WI38 (cell line): ENCODE measurements at regions not wholly inside any gene's neighbourhood (a gene's known extent, or its start where the extent isn't known, plus 50 kb on each side); places are given as distances from the start of the nearest gene placed in this dataset.

Experiments
- H3K4me3 ChIP-seq: 2 replicates; pipeline ENCODE4 v1.5.1; 2011; ENCODE audit warnings: low read depth, mild to moderate bottlenecking, control low read depth, low read length
- TF ChIP-seq, protein P1 (sequence below): IDR thresholded peaks from 2 replicates; pipeline ENCODE4 v1.5.1; 2012; ENCODE audit warnings: low read depth, mild to moderate bottlenecking, control low read depth, low read length

DNA sequence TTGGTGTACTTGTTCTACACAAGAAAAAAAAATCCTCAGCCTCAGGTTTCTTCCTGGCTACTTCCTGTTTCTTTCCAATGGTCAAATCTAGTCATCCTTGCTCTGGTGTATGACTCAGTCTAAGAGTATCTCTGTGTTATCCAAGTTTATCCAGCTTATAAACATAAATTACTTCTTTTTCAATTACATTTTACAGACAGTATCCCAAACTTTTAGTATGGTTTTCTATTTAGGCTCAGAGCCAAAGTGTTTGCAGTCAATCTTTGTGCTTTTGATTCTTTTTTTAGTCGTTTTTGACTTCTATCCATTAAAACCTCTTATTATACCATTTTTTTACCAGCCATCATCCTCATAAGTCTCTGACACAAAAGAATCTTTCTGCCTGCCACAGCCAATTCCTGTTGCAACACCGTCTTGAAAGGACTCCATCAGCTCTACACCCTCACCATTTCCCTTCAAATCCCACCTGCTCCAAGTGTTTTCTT, 294.6 kb downstream of the PTEN start:
- H3K4me3 ChIP-seq, result no peak overlapping the region
- TF ChIP-seq, protein P1, sequence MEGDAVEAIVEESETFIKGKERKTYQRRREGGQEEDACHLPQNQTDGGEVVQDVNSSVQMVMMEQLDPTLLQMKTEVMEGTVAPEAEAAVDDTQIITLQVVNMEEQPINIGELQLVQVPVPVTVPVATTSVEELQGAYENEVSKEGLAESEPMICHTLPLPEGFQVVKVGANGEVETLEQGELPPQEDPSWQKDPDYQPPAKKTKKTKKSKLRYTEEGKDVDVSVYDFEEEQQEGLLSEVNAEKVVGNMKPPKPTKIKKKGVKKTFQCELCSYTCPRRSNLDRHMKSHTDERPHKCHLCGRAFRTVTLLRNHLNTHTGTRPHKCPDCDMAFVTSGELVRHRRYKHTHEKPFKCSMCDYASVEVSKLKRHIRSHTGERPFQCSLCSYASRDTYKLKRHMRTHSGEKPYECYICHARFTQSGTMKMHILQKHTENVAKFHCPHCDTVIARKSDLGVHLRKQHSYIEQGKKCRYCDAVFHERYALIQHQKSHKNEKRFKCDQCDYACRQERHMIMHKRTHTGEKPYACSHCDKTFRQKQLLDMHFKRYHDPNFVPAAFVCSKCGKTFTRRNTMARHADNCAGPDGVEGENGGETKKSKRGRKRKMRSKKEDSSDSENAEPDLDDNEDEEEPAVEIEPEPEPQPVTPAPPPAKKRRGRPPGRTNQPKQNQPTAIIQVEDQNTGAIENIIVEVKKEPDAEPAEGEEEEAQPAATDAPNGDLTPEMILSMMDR, result no peak

DNA sequence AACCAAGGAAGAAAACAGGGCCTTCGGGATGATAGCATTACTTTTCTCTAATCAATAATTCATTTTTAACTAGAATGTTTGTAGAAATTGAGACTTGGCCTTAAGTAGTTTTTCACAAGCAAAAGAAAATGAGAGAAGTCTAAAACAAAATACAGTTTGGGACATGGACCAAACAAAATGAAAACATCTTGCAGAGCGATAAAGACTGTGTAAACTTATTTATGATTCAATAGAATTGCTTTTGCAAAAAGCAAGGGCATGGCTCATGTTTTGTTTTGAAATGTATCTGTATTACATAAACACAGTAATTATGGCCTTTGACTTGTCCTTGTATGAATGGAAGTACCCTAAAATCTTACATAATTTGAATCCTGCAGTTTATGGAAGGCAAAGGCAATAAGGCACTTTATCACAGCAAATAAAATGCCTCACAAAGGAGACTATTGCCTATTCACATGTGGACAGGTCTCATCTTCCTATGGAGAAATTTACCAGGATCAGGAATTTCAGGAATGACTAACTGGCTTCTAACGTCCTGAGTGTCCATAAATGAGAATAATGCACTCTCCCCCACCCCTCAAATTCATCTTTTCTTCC, 295.2 kb downstream of the PTEN start:
- H3K4me3 ChIP-seq, result no peak overlapping the region
- TF ChIP-seq, protein P1, result no peak

DNA sequence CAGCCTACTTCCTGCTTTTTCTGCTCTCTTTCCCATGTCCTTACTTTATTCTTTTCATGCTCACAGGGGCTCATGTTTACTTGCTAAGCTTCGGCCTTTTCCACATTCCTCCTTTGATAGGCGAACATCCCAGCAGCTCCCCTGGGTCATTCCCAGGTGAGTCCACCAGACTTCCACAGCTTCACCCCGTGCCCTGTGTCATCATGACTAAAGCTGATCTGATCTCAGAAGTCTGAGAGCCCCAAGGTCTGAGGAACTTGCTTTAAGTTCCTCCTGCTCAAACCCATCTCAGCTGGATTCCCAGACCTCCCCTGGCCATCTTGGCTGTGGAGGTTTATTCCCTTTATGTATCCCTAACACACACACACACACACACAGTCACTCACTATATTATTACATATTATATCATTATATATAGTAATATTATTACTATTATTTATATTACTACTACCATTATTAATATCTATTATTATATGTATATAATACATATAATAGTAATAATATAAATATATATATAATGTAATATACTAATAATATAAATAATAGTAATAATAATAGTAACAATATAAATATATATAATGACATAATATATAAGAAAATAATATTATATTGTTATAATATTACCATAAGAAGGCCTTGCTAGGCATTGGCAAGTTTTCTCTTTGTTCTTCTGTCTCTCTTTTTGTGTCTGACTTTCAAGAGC, 295.9 kb downstream of the PTEN start:
- TF ChIP-seq, protein P1, result no peak
- H3K4me3 ChIP-seq, result no peak overlapping the region

DNA sequence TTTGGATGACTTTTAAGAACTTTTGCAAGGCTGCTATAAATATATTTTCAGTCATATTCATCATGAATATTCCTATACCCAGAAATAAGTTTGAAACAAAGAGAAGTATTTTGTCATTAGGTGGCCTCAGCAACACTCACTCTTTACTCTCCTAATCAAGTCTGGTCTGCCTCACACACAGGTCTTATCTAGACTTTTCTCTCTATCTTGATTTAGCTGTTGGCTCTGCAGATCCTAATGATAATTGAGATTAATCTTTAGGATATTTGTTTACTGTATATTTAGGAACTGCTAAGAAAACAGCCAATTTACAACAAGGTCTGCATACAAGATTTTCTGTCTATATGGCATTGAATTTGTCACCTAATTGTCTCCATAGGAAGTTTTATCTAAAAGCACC, 297.6 kb downstream of the PTEN start:
- no peak overlapping the region for H3K4me3 ChIP-seq
- TF ChIP-seq, protein P1, result no peak

DNA sequence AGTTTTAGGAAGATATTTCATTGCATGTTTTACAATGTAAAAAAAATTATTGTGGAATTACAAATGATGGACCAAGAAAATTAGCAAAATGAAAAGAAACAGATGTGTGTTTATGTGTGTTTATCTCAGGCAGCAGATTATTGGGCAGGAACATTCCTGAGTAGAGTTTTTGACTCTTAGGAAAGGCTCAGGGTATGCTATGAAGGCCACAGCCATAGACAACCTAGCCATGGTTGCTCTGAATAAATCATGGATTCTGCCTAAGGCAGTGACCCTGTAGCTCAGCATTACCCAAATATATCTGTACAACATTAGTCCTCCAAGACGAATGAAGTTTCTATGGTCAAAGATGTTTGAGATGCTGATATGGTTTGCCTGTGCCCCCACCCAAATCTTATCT, 298.3 kb downstream of the PTEN start:
- no peak overlapping the region for H3K4me3 ChIP-seq
- TF ChIP-seq, protein P1, result no peak

DNA sequence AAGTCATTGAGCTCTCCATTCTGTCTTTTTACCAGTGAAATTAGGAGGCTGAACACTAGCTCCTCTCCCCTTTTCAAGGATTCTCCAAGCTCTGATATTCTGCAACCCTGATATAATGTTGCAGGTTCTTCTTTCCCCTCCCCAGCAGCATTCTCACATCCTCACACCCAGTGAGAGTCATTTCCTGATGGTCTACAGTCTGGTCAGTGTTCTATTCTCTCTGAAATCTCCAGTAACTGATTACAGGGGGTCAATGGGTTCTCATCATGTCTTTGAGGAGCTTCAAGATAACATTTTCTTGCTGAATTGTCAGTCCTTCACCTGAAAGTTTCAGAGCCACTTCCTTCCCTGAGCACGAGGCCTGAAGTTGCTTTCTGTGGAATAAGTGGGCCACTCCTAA, 299.4 kb downstream of the PTEN start:
- H3K4me3 ChIP-seq, result no peak overlapping the region
- TF ChIP-seq, protein P1, result no peak

DNA sequence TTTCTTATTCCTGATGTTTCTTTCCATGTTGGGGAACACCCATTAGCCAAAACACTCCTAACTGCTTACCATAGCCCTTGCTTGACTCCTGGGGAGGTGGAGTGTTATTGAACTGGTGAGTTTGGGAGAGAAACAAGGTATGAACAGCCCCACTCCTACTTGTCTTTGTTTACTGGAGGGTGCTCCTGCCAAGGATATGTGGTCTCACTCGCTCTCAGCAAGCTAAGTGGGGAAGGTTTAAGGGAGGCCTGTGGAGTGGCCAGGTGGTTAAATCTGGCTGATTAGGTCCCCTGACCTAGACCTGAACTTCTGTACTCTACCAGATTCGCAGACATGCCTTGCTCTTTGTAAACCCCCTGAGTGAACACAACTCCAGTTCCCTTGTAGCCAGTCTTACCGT, 300.1 kb downstream of the PTEN start:
- TF ChIP-seq, protein P1, result no peak
- no peak overlapping the region for H3K4me3 ChIP-seq
